CD4-positive, alpha-beta memory T cell (primary cell): ENCODE measurements at regions not wholly inside any gene's neighbourhood (a gene's known extent, or its start where the extent isn't known, plus 50 kb on each side); places are given as distances from the start of the nearest gene placed in this dataset.
"Not testable (repeated sequence)": the region's sequence is repeated elsewhere in the genome, so short reads cannot be mapped to it uniquely, and the experiment has no call there.

Experiments used
- CTCF ChIA-PET: fragments of 350-600 bp; sonication (Branson Sonifier 250); formaldehyde crosslinking; loops from one replicate; lab custom pipeline; 2021; ENCODE audit warnings: inconsistent platforms; ENCODE audit not compliant: partially characterized antibody; lab: Charles Lee
- POLR2A ChIA-PET: fragments of 350-600 bp; sonication (Branson Sonifier 250); formaldehyde crosslinking; loops from one replicate; lab custom pipeline; 2021; ENCODE audit not compliant: partially characterized antibody; lab: Charles Lee
- DNase-seq, 5 donors: peaks; one replicate each; pipeline versions ENCODE4 v3.0.0 to v3.0.0-alpha.2; 2020 to 2022; ENCODE audit warnings: mixed read lengths in 1 of 5
- H3K27ac ChIP-seq: one replicate; pipeline ENCODE4 v1.7.0; 2013; ENCODE audit warnings: low read depth, low read length
- H3K27me3 ChIP-seq: 2 replicates; pipeline ENCODE4 v1.7.0; 2013; ENCODE audit warnings: mild to moderate bottlenecking, low read length, moderate library complexity; ENCODE audit not compliant: insufficient read depth
- H3K36me3 ChIP-seq: 2 replicates; pipeline ENCODE4 v1.7.0; 2013; ENCODE audit warnings: mild to moderate bottlenecking, low read length, moderate library complexity; ENCODE audit not compliant: insufficient read depth
- H3K4me1 ChIP-seq: 2 replicates; pipeline ENCODE4 v1.7.0; 2013; ENCODE audit warnings: mild to moderate bottlenecking, low read length, moderate library complexity; ENCODE audit not compliant: insufficient read depth
- H3K4me3 ChIP-seq, 2 donors: one replicate each; pipeline ENCODE4 v1.7.0; 2013; ENCODE audit warnings: low read length in 2 of 2, mild to moderate bottlenecking in 1 of 2
- H3K9me3 ChIP-seq, 2 donors: one replicate each; pipeline ENCODE4 v1.7.0; 2013; ENCODE audit warnings: low read length in 2 of 2, control low read depth in 1 of 2; ENCODE audit not compliant: control insufficient read depth in 1 of 2
- H3K27ac Mint-ChIP-seq, 7 donors: one replicate each; pipeline ENCODE4 v1.8.0; 2020 to 2021; ENCODE audit warnings: mixed read lengths in 7 of 7, mild to moderate bottlenecking in 6 of 7, inconsistent platforms in 3 of 7, moderate library complexity in 3 of 7
- H3K27me3 Mint-ChIP-seq, 2 donors: one replicate each; pipeline ENCODE4 v1.8.0; 2020 to 2021; ENCODE audit warnings: mixed read lengths in 2 of 2
- H3K36me3 Mint-ChIP-seq, 2 donors: one replicate each; pipeline ENCODE4 v1.8.0; 2020 to 2021; ENCODE audit warnings: mixed read lengths in 2 of 2, inconsistent platforms in 1 of 2, mild to moderate bottlenecking in 1 of 2
- H3K4me1 Mint-ChIP-seq, 4 donors: one replicate each; pipeline ENCODE4 v1.8.0; 2020 to 2021; ENCODE audit warnings: mixed read lengths in 4 of 4, mild to moderate bottlenecking in 1 of 4
- H3K4me3 Mint-ChIP-seq, 8 donors: one replicate each; pipeline ENCODE4 v1.8.0; 2020 to 2021; ENCODE audit warnings: mixed read lengths in 8 of 8, mild to moderate bottlenecking in 7 of 8, moderate library complexity in 6 of 8, inconsistent platforms in 3 of 8
- H3K9me3 Mint-ChIP-seq, 8 donors: one replicate each; pipeline ENCODE4 v1.8.0; 2020 to 2021; ENCODE audit warnings: mixed read lengths in 8 of 8, mild to moderate bottlenecking in 5 of 8, inconsistent platforms in 3 of 8, moderate library complexity in 1 of 8
- intact Hi-C: fragments of 100-400 bp; cut with micrococcal nuclease; formaldehyde crosslinking; loops from one replicate; pipeline ENCODE4 v1.15.1; 2023

DNA sequence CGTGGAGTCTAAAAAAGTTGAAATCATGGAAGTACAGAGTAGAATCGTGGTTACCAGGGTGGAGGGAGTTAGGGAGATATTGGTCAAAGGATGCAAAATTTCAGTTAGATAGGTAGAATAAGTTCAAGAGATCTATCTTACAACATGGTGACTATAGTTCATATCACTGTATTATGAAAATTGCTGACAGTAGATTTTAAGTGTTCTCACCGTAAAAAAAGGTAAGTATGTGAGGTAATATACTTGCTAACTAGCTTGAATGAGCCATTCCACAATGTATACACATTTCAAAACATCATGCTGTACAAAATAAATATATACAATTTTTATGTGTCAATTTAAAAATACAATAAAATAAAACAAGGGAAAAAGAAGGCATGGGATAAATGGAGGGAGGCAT is 392.1 kb downstream of the CAAP1 start:
- DNase-seq = no peak
- Histone ChIP-seq H3K36me3 (no peaks in the 10 kb centered on the region), H3K4me3 (no peak overlapping the region), H3K27ac (no peak overlapping the region), H3K27me3 (no peaks in the 10 kb centered on the region), H3K9me3 (no peaks in the 10 kb centered on the region), H3K4me1 (no peaks in the 10 kb centered on the region)
- peaks cover 0 to 15% (median 12%) of the 10 kb centered on the region in 8 donors for H3K9me3 Mint-ChIP-seq
- H3K27me3 Mint-ChIP-seq = no peaks in the 10 kb centered on the region
- H3K4me3 Mint-ChIP-seq = no peak overlapping the region
- POLR2A ChIA-PET = no interaction called here
- H3K36me3 Mint-ChIP-seq = no peaks in the 10 kb centered on the region
- CTCF ChIA-PET = no interaction called here
- H3K4me1 Mint-ChIP-seq = no peaks in the 10 kb centered on the region
- intact Hi-C loops = no loop called here
- H3K27ac Mint-ChIP-seq = no peak overlapping the region

DNA sequence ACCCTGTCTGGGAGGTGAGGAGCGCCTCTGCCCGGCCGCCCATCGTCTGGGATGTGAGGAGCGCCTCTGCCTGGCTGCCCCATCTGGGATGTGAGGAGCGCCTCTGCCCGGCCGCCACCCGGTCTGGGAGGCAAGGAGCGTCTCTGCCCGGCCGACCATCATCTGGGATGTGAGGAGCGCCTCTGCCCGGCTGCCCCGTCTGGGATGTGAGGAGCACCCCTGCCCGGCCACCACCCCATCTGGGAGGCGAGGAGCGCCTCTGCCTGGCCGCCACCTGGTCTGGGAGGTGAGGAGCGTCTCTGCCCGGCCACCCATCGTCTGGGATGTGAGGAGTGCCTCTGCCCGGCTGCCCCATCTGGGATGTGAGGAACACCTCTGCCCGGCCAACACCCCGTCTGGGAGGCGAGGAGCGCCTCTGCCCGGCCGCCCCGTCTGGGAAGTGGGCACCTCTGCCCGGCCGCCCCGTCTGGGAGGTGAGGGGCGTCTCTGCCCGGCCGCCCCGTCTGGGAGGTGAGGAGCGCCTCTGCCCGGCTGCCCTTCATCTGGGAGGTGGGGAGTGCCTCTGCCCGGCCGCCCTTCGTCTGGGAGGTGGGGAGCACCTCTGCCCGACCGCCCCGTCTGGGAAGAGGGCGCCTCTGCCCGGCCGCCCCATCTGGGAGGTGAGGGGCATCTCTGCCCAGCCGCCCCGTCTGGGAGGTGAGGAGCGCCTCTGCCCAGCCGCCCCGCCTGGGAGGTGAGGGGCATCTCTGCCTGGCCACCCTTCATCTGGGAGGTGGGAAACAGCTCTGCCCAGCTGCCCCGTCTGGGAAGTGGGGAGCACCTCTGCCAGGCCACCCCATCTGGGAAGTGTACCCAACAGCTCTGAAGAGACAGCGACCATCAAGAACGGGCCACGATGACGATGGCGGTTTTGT is 399.7 kb downstream of the CAAP1 start:
- H3K9me3 ChIP-seq, H3K36me3 ChIP-seq, H3K4me1 ChIP-seq, H3K36me3 Mint-ChIP-seq, H3K27me3 Mint-ChIP-seq, H3K4me3 ChIP-seq, POLR2A ChIA-PET, DNase-seq, H3K27ac ChIP-seq, CTCF ChIA-PET, H3K4me3 Mint-ChIP-seq, H3K27me3 ChIP-seq, H3K4me1 Mint-ChIP-seq, intact Hi-C loops, H3K27ac Mint-ChIP-seq: not testable (repeated sequence)
- peaks cover 0 to 19% (median 11%) of the 10 kb centered on the region in 8 donors for H3K9me3 Mint-ChIP-seq

DNA sequence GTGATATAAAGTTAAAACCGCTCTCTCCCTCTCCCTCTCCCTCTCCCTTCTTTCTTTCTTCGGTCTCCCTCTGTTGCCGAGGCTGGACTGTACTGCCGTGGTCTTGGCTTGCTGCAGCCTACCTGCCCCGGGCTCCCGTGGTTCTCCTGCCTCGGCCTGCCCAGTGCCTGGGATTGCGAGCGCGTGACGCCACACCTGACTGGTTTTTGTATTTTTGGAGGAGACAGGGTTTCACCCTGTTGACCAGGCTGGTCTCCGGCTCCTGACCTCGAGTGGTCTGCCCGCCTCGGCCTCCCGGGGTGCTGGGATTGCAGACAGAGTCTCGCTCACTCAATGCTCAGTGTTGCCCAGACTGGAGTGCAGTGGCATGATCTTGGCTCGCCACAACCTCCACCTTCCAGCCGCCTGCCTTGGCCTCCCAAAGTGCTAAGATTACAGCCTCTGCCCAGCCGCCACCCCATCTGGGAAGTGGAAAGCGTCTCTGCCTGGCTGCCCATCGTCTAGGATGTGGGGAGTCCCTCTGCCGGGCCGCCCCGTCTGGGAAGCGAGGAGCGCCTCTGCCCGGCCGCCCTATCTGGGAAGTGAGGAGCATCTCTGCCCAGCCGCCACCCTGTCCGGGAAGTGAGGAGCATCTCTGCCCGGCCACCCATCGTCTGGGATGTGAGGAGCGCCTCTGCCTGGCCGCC is 400.5 kb downstream of the CAAP1 start:
- H3K36me3 Mint-ChIP-seq, H3K4me1 Mint-ChIP-seq, POLR2A ChIA-PET: not testable (repeated sequence)

DNA sequence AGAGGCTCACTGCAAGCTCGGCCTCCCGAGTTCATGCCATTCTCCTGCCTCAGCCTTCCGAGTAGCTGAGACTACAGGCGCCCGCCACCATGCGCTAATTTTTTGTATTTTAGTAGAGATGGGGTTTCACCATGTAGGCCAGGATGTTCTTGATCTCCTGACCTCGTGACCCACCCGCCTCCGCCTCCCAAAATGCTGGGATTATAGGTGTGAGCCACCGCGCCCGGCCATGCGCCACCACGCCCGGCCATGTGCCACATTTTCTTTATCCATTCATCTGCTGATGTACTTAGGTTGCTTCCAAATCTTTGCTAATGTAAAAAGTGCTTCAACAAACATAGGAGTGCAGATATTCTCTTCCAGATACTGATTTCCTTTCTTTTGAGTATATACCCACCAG is 408.6 kb downstream of the CAAP1 start:
- Mint-ChIP-seq H3K36me3 (no peaks in the 10 kb centered on the region), H3K4me3 (no peak overlapping the region), H3K9me3 (peaks cover 0 to 20% (median 7%) of the 10 kb centered on the region in 8 donors), H3K4me1 (no peaks in the 10 kb centered on the region), H3K27me3 (no peaks in the 10 kb centered on the region), H3K27ac (no peak overlapping the region)
- Histone ChIP-seq H3K36me3 (no peaks in the 10 kb centered on the region), H3K9me3 (no peaks in the 10 kb centered on the region), H3K27ac (no peak overlapping the region), H3K27me3 (no peaks in the 10 kb centered on the region), H3K4me1 (no peaks in the 10 kb centered on the region), H3K4me3 (no peak overlapping the region)
- CTCF ChIA-PET = no interaction called here
- intact Hi-C loops = no loop called here
- no peak for DNase-seq
- POLR2A ChIA-PET = no interaction called here

More for the DNA sequence above, 400.5 kb downstream of the CAAP1 start:
- H3K4me1 ChIP-seq, CTCF ChIA-PET, DNase-seq, H3K27ac Mint-ChIP-seq, H3K27me3 Mint-ChIP-seq, H3K36me3 ChIP-seq, H3K4me3 Mint-ChIP-seq, H3K4me3 ChIP-seq, H3K9me3 ChIP-seq, intact Hi-C loops, H3K27ac ChIP-seq, H3K27me3 ChIP-seq: not testable (repeated sequence)
- H3K9me3 Mint-ChIP-seq = peaks cover 0 to 13% (median 7%) of the 10 kb centered on the region in 8 donors

DNA sequence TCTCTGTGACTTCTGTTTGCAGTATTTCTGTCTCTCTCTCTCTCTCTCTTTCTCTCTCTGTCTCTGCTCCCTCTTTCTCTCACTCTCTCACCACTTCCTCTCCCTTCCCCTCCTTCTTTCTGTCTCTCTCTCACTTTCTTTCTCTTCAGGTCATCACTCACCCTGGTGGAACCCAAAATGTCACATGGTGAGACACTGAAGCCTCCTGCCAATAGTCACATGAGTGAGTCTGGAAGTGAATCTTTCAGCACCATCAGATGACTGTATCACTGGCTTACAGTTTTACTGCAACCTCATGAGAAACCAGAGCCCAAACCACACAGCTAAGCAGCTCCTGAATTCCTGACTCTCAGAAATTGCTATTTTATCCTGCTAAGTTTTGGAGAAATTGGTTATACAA is 414.6 kb downstream of the CAAP1 start:
- POLR2A ChIA-PET = no interaction called here
- DNase-seq = no peak
- no peak overlapping the region for H3K27ac Mint-ChIP-seq

DNA sequence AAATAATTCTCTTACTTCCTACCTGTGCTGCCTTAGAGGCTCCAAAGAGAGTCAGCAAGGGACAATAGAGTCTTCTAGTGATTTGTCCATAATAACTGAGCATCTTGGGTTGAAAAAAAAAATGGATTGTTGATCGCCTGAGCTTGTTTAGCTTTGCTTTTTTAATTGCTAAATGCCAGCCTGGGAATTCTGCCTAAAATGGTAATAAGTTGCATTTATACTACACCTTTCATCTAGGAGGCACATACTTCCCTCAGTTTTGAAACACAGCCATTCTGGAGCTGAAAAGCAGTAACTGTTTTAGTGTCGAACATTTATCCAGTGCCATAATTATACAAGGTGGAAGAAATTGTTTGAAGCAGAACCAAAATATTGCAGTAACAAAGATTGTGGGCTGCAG is 421.3 kb downstream of the CAAP1 start:
- Histone ChIP-seq H3K36me3 (no peaks in the 10 kb centered on the region), H3K9me3 (no peaks in the 10 kb centered on the region), H3K27me3 (no peaks in the 10 kb centered on the region), H3K4me3 (no peak overlapping the region), H3K4me1 (no peaks in the 10 kb centered on the region), H3K27ac (no peak overlapping the region)
- Mint-ChIP-seq H3K4me1 (no peaks in the 10 kb centered on the region), H3K36me3 (no peaks in the 10 kb centered on the region), H3K27me3 (no peaks in the 10 kb centered on the region), H3K9me3 (peaks cover 6 to 35% (median 13%) of the 10 kb centered on the region in 8 donors), H3K27ac (no peak overlapping the region), H3K4me3 (no peak overlapping the region)
- POLR2A ChIA-PET = no interaction called here
- DNase-seq = no peak
- CTCF ChIA-PET = no interaction called here
- intact Hi-C loops = no loop called here

More for the DNA sequence above, 414.6 kb downstream of the CAAP1 start:
- intact Hi-C loops = no loop called here
- Mint-ChIP-seq H3K36me3 (no peaks in the 10 kb centered on the region), H3K9me3 (peaks cover 5 to 29% (median 14%) of the 10 kb centered on the region in 8 donors), H3K4me3 (no peak overlapping the region), H3K27me3 (no peaks in the 10 kb centered on the region), H3K4me1 (no peaks in the 10 kb centered on the region)
- Histone ChIP-seq H3K4me1 (no peaks in the 10 kb centered on the region), H3K27ac (no peak overlapping the region), H3K27me3 (no peaks in the 10 kb centered on the region), H3K9me3 (no peaks in the 10 kb centered on the region), H3K36me3 (no peaks in the 10 kb centered on the region), H3K4me3 (no peak overlapping the region)
- CTCF ChIA-PET = no interaction called here

DNA sequence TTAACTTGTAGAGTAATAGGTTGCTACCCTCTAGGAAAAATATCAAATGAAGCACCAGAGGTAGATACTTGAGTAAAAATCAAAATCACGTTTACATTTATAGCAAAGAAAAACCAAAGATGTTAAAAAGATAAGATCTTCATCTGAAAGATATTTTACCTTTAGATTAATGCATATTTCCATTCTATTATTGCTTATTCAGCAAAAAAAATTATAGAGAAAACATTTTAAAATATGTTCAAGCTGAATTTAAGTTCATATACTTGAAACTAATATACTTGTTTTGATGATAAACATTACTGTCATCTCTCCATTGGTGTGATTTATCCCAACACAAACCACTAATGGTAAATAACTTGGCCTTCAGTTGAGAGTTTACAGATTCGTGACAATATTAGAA is 422.3 kb downstream of the CAAP1 start:
- H3K36me3 ChIP-seq = no peaks in the 10 kb centered on the region
- no peaks in the 10 kb centered on the region for H3K27me3 ChIP-seq
- H3K9me3 ChIP-seq = no peaks in the 10 kb centered on the region
- H3K27ac ChIP-seq = no peak overlapping the region
- Mint-ChIP-seq H3K4me3 (no peak overlapping the region), H3K36me3 (no peaks in the 10 kb centered on the region), H3K27ac (no peak overlapping the region), H3K27me3 (no peaks in the 10 kb centered on the region), H3K9me3 (peaks cover 3 to 32% (median 12%) of the 10 kb centered on the region in 8 donors), H3K4me1 (no peaks in the 10 kb centered on the region)
- intact Hi-C loops = no loop called here
- no peaks in the 10 kb centered on the region for H3K4me1 ChIP-seq
- ChIA-PET CTCF (interaction anchor here (1.6 kb wide), 1 partner anchor 11 kb away, joined by 3 read pairs; no protein-coding TSS in a partner anchor), POLR2A (no interaction called here)
- no peak for DNase-seq
- H3K4me3 ChIP-seq = no peak overlapping the region
